HG03432 (cell line): ENCODE measurements at regions not wholly inside any gene's neighbourhood (a gene's known extent, or its start where the extent isn't known, plus 50 kb on each side); places are given as distances from the start of the nearest gene placed in this dataset.

Source experiments
- ATAC-seq: cut with Tn5 transposase; IDR thresholded peaks from one replicate; pipeline ENCODE4 v1.9.1; 2021; ENCODE audit warnings: mild to moderate bottlenecking, moderate library complexity; ENCODE audit not compliant: unreplicated experiment

DNA sequence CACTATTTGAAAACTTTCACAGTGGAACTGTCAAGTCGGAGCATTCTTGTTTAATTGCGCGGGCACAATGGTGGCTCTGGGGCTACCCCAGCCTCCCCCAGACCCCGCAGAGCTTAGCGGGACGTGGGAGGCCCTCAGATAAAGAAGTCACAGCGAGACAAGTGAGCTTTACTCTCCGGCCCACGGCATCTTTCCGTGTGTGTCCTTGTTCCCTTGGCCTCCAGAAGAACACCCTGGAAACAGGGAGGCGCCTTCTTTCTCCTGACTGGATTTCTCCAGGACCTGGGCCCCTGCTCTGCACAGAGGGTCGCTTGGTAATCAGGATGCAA lies 382.8 kb downstream of the RRAGC start:
- ATAC-seq, result no peak

DNA sequence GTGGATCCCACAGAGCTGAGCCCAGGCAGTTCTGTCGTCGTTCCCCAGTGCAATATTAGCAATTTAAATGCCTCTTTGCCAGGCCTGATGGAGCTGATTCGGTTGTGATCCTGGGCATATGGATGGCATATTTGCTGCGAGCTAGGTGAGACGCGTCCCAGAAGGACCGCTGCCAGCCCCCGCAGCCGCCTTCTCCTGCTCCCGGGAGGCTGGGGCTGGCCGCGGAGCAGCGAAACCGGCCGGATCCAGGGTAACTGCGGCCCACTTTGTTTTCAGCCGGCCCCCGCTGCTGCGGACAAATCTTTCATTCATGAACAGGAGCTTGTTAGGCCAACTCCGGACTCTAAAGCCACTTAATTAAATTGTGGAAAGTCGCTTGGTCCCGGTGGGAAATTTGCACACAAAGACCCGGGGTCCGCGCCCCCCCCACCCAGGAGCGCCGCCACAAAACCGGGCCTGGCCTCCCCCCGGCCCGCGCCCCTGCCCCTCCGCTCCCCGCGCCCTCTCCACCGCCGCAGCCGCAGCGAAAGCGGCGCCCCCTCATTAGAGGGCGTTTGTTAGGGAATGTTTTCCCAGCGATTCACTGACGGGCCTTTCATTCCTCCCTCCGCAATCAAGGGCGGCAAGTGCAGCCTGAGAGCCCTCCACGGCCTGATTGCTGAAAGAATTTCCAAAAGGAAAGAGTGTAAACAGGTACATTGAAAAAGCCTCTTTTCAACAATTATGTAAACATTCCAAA lies 383.3 kb downstream of the RRAGC start:
- no peak for ATAC-seq

DNA sequence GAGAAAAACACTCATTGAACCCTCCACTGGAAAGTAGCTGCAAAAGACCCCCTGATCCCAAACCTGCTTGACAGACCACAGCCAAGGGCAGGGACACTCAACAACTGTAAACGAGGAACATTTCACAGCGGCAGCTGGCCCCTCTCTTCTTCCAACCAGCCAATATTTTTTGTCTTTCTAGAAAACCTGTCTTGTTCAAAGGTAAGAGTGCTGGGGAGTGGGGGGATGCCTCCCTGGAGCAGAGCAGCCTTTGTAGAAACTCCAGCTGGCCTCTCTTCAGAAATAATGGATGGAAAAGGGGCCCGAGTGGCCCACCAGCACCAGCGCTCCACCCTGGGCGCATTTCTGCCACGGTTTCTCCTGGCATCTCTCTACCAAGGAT lies 384.0 kb downstream of the RRAGC start:
- ATAC-seq, result peak; percentile 5

DNA sequence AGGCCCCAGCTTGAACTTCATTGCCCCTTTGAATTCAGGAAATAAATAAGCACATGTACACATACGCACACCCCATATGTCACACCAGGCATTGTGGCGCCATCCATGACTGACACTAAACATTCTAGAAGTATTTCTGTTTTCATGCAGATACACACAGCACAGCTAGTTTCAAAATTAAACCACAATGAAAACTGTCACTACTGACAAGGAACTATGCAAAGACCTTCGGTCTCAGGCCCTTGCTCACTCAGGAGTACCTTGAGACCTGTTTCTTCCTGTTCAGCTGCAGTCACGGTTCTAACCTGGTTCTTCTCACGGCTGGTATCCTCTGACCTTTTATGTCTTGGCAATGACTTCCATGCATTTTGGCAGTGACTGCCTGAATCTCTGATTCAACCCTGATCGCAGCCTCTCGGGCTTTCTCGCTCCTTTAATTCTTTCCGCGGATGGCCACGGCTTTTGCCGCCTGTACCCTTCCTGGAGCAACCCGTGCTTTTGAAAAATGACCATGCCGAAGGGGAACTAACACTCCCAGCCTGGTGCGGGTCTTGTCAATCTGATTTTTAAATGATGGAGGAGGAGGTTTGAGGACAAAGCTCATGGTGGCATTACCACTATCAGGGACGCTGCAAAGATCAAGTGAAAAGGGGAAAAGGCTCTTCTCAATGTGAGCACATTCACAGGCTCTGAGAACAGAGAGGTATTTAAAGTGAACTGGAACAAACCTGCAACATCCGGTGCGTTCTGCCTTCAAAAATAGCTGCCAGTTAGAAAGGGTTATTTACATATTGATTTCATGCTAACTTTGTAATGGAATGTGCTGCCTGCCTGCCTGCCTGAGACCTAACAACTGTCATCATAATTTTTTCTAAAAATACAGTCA lies 384.6 kb downstream of the RRAGC start:
- peak; percentile 81 for ATAC-seq

DNA sequence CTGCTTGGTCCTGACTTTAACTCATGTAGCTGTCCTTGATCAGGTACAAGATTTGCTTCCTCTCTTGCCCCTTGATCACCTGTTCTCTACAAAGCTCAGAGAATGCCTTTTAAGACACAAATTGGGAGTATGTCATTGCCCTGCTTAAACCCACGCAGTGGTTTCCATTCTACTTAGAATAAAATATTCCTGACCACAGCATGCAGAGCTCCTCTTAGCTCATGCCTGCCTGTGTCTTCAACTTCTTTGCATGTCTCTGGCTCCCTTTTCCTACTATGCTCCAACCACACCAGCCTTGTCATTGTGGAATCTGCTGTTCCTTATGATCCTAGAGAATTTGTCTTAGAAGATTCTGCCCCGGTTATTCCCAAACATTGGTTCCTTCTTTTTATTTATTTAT lies 393.1 kb downstream of the RRAGC start:
- ATAC-seq, result no peak

DNA sequence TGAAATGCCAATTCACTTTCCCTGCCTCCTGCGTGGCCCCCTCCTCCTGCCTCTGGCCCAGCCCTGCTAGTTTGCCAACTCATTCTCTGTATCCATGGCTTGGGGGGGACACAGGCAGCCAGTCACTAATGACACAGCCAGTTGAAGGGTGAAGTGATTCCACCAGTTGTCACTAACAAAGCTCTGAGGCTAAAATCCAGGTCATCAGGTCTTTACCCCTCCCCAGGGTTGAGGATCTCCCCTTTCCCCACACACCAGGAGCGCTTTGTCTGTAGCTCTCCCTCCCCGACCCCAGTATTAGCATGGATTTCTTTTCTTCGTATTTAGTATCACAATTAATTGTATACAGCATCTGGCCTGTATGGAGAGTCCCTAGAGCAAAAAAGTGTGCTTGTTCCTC lies 394.1 kb downstream of the RRAGC start:
- ATAC-seq, result no peak

DNA sequence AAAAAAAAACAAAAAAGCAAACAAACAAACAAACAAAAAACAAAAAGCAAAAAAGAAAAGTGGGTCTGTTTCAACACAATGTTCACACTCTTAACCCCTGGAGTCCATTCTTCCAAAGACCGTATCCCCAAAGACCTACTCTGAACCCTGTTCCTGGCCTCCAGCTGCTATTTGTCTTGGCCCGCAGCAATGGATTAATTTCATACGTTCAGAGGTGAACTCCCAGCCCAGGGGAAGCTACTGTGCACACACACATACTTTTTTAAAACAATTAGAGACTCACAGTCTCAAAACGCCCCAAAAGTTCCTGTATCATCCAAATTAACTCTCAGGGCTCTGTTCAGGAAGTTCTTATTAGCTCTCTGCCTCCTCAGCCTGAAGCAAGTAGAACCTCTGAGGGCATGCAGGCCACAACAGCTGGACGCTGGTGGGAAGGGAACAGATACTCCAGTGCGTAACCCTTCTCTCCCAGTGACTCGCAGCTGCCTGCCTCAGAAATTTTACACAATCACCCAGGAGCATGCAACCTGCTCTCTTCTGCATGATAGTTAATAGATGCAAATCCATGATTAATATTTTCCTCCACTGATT lies 395.4 kb downstream of the RRAGC start:
- no peak for ATAC-seq

DNA sequence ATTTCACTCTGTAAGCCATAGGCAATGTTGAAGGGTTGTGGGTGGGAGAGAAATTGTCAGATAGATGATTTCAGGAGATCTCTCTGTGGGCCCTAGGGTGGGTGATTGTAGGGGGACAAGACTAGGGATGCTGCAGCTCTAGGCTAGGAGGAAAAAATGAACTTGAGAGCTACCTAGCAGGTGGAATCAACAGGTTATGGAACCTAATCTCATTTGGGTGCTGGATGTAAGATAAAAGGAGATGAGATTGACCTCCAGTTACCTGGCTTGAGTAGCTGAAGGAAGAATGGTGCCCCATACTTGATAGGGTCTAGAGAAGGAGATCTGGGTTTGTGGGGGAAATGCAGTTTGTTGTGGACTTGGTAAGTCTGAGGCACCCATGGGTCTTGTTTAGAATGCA lies 396.5 kb downstream of the RRAGC start:
- ATAC-seq, result no peak

DNA sequence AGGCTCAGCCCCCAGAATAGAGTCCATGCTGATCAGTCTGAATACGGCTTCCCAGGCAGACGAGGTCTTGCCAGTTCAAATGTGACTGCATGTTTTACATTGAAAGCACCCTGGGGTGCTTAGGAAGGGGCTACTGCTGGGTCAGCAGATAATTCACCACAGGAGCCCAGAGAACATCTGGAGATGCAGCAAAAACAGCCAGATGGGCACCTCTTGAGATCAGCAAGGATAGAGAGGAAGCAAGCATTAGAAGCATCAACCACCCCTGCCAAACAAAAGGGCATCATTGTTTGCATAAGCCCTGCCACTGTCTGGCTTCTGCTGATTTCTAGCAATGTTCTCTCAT lies 403.1 kb downstream of the RRAGC start:
- no peak for ATAC-seq

DNA sequence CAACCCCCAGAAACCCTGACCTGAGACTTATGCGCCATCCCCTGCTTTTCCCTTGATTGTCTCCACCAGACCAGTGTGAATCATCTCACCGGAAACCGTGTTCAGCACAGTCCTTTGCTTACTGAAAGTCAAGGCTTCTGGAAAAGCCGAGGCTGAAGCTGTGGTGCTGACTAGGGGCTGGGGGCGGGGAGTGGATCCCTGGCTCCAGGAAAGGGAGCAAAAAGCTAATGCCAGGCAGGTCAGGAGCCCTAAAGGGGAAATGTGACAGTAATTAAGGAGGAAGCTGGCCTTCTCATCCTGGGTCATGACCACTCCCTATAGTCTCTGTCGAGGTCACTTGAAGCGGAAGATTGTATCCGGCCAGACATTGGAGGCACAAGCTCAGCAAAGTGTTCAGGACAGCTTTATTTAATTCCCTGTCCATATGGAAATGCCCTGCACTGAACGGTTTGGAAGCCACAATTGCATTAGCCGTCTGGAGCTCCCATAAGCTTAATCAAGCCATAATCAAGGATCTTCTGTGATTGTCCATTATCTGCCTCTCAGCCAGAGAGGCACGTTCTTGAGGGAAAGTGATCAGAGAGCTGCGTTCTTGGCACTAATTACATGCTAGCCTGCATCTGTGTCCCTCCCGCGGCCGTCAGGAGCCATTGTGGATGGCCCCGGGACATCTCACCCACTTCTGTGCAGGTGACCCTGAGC lies 403.6 kb downstream of the RRAGC start:
- no peak for ATAC-seq

DNA sequence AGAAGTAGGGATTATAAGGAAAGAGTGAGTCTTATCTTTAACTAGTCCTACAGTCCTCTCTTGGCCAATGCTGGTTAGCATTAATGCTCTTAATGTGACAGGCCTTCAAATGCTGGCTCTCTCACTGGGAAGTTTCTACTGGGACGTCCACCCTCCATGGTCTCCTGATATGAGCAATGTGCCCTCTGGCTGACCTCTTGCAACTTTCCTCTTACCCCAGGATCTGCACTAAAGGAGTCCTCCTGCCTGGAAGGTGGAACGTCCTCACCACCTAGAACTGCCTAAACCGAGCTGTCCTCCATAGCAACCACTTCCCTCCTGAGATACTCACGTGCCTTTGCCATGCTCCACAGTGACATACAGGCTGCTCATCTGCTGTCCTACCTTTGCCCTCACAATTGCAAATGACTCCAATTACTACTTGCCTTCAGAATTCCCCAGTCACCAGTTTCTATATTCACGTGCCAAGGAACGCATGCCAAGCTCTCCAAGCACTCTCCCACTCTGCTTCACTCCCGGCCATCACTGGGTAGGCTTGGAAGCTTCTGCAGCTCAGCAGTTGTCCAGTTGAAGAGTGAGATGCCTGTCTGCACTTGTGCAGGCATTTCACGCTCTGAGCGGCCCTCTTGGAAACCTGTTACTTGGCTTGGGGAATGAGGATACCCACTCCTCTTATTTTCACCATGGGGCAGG lies 404.7 kb downstream of the RRAGC start:
- no peak for ATAC-seq

DNA sequence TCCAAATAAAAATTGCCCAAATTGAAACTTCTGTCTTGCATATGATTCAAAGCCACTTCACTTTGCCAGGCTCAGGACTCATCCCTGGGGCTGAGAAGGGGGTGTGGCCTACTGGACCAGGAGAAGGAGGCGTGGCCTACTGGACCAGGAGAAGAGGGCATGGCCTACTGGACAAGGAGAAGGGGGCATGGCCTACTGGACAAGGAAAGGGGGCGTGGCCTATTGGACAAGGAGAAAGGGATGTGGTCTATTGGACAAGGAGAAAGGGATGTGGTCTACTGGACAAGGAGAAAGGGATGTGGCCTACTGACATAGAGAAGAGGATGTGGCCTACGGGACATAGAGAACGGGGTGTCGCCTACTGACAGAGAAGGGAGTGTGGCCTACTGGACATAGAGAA lies 405.3 kb downstream of the RRAGC start:
- no peak for ATAC-seq

DNA sequence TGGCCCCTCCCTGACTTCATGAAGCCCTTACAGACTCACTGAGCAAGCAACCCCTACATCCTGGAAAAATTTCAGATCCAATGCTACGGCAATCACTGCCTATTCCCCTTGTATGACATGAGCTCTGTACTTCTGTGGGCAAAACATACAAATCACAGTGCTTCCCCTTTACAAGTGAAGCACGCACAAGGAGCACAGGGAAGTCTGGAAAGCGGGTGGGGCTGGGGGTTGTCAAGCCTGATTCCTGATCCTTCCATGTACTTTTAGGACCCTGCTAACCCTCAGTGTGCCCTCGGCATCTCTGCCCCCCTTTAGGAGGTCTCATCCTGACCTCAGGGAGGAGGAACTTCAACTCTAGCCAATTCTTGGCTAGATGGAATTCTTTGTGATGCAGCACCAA lies 405.7 kb upstream of the POU3F1 start:
- no peak for ATAC-seq

DNA sequence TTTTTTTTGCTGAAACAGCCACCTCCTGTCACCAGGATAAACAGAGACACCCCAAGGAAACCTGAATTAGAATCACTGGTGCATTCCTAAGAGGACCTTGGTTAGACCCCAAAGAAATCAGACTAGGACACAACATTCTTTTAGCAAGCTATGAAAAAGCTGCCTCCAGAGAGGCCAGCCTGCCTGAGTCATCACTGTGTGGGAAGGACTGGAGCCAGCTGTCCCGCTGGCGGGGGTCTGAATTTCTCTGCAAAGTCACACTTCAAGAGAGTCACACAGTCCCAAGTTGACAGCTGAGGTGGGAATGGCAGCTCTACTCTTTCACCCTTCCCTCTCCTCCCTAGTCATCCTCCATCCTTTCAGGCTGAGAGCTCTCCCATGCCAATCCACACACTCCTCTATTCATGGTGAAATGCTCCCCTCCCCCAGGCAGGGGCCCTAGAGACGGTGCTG lies 405.0 kb upstream of the POU3F1 start:
- no peak for ATAC-seq

DNA sequence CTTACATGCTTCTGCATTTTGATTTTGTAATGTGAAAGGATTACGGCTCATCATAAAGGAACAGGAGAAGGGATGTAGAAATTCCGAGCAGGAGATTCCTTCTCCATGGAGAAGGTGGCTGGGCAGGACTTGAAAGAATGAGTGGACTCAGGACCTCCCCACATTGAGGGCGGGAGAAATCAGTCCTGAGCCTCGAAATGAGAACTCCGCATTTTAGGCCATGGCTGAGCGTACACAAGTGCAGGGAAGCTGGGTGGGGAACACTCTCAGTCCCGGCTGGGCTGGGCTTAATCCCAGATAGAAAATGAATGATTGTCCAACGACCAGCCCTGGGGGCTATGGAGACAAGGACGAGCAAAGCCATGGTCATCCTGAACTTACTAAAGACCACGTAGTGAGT lies 402.3 kb upstream of the POU3F1 start:
- ATAC-seq, result no peak

DNA sequence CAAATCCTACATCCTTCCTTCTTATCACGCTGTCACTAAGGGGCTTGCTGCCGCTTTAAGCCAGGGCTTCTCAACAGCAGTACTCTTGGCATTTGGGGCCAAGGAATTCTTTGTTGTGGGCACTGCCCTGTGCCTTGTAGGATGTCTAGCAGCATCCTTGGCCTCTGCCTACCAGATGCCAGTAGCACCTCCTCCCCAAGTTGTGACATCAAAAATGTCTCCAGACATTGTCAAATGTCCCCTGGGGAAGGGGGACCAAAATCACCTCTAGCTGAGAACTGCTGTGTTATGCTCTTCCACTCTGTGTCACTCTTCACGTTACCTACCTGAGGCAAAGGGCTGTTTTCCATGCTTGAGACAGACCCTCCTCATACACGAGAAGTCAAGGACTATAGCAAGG lies 400.3 kb upstream of the POU3F1 start:
- no peak for ATAC-seq

DNA sequence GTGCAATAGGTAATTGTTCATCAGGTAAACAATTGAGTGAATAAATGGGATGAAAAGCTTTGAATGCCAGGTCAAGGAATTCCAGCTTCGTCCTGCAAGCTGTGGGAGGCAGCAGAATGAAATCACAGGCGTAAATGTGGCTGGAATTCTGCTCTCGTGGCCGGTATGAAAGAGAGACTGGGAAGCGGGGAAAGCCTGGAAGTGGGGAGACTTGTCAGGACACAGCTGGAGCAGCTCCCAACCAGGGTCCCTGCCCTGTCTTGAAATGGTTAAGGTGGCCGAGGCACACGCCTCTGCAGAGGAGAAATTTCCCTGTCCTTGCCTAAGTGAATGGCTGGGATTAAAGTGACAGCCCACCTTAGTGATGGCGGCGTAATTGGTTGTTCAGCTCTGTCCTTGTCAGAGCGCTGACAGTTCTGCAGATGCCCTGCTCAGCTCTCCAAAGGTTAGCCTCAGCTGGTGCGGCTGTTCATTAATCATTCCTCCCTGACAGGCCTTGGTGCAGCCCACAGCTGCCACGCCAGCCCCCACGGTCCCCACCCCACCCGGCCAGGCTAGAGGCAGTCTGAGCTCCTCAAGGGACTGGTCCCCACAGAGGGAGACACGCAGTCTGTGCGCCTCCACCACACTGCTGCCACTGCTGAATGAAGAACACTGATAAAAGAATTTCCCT lies 398.3 kb upstream of the POU3F1 start:
- ATAC-seq, result no peak

DNA sequence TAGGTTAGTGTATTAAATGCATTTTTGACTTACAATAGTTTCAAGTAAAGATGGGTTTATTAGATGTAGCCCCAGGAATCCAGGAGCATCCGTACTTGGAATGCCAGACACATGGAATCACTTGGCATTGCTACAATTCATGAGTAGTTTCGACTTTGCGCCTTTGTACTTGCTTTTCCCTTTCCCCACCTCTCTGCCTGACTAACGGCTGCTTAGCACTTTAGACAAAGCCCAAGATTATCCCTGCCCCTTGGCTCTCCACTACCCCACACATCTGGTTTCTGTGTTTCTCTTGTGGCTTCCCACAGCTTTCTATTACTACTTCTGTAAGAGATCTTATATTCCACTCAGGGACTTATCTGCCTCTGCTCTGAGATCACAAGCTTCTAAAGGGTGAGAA lies 397.7 kb upstream of the POU3F1 start:
- ATAC-seq, result no peak

DNA sequence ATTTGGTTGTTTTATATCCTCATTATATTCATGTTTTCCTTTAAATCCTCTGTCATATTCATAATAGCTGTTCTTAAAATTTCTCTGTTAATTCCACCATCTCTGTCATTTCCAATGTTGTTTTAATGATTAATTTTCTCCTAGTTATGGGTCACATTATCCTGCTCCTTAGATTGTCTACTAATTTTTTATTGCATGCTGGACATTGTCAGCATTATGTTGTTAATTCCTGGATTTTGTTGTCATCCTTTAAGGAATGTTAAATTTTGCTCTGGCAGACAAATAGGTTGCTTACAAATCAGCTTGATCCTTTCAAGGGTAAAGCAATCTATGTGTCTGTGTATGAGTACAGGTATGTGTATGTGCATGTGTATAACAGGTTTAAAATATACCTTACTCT lies 393.8 kb upstream of the POU3F1 start:
- no peak for ATAC-seq

DNA sequence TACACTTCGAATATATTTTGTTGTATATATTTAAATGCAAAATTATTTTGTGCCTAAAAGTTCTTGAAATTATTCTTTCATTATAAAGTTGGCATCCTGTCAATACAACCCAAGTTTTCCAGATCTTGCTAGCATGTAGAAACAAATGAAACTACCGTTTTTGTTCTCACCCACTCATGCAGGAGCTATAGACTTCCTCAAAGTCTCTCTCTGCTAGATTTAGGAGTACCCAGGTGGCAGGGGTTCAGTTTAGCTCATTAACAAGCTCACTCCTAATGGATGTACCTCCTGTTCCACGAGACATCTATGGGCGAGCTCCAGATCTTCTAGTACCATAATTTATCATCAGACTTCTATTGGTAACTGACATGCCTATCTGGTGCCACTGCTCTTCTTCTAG lies 390.2 kb upstream of the POU3F1 start:
- no peak for ATAC-seq
